Endometrial microvascular endothelial cells (primary cell): ENCODE measurements at regions not wholly inside any gene's neighbourhood (a gene's known extent, or its start where the extent isn't known, plus 50 kb on each side); places are given as distances from the start of the nearest gene placed in this dataset.

Experiments used
- in situ Hi-C: cut with HindIII; loops from 2 replicates; pipeline ENCODE4 v1.10.0; 2017; ENCODE audit warnings: low sequenced_read_pairs, low pct_unique_long_range_greater_than_20kb; ENCODE audit errors: inconsistent ontology term

DNA sequence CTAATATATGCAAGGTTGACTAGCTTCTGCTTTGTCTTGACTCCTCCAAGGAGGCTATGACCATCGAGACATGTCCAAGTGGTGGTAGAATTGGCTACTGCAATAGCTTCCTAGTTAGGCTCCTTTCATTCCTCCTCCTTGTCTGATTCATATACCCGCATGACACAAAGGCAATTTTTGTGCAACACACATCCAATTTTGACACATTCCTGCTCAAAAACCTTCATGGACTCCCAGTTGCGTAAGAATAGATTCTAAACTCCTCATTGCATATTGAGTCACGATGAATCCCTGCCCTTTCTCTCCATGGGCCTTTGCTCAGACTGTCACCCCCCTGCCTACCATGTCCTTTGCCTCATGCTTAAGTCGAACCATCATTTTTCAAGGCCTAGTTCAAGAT lies 344.5 kb downstream of the ACTL7B start:
- in situ Hi-C loops, result no loop called here

DNA sequence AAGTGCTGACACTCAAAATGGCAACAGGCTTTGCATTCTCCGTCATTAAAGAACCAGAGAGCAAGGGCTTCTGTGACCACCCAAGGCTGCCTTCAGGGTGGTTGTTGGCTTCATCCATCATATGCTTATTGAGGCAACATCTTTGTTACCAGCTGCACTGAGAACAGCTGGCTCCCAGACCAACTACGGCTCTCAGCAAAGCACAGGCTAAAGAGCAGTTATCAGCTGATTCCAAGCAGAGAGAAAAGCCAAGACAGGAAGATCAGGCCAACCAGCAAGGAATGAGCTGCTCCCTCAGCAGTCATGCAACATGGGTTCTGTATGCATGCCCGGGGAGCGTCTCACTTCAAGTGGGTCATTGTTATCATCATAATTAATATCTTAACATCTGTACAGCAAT lies 358.9 kb downstream of the ACTL7B start:
- in situ Hi-C loops, result no loop called here

DNA sequence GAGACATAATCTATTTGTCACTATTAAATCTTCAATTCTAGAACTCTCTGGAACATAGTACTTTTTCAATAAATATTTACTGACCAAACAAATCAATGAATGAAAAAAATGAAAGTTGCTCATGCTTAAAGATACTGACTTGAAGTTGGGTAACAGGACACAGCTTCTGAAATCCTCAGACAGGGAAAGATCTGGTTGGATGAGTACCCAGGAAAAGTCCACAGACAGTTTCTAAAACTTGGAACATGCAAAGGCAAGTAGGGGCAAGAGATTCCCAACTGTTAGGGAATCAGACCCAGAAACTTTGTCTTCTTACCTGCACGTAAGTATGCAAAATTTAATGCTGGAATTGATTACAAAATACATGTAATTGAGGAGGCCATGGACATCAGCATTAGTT lies 366.2 kb downstream of the ACTL7B start:
- in situ Hi-C loops, result no loop called here

DNA sequence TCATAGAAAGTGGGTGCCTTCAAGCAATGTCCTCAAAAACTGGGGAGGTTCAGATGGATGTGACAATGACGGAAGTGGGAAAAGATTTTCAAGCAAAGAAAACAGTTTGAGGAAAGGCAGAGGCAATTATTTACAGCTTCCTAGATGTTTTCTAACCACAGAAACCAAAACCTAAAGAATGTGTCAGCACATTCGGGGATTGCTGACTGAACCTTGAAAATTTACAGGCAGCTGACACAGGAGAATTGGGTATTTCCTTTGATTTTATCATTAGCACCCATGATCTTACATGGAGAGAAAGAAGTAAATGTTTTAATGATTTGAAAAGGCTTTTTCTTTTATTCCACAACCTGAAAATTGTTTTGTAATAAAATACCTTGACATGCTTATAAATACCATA lies 369.0 kb downstream of the ACTL7B start:
- in situ Hi-C loops, result no loop called here

GRCh38 chr9:108484468-108484867 lies 371.3 kb downstream of the ACTL7B start:
- in situ Hi-C loops, result no loop called here

GRCh38 chr9:108483676-108484075 lies 372.1 kb downstream of the ACTL7B start:
- in situ Hi-C loops, result no loop called here

- in situ Hi-C loops, result no loop called here
These were observed 375.7 kb downstream of the ACTL7B start for GRCh38 chr9:108479989-108480652.

GRCh38 chr9:108478431-108479332 lies 377.1 kb downstream of the ACTL7B start:
- in situ Hi-C loops, result no loop called here

DNA sequence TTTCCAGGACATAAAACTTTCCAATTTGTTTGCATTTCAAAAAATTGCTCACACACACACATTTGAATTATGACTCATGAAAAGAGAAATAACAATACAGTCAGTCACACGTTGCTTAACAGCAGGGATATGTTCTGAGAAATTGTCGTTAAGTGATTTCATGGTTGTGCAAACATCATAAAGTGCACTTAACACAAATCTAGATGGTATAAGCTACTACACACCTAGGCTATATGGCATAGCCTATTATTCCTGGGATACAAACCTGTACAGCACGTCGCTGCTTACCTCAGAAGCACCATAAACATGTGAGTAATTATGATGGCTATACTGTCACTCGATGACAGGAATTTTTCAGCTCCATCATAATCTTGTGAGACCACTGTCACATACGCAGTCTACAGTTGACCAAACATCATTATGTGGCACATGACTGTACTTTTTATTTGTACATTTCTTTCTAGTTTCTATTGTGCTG lies 378.2 kb downstream of the ACTL7B start:
- in situ Hi-C loops, result no loop called here

GRCh38 chr9:108476574-108476973 lies 379.2 kb downstream of the ACTL7B start:
- in situ Hi-C loops, result no loop called here

- in situ Hi-C loops, result no loop called here
These were observed 380.0 kb downstream of the ACTL7B start for GRCh38 chr9:108475813-108476212.

- in situ Hi-C loops, result no loop called here
These were observed 381.4 kb downstream of the ACTL7B start for GRCh38 chr9:108474356-108474755.

DNA sequence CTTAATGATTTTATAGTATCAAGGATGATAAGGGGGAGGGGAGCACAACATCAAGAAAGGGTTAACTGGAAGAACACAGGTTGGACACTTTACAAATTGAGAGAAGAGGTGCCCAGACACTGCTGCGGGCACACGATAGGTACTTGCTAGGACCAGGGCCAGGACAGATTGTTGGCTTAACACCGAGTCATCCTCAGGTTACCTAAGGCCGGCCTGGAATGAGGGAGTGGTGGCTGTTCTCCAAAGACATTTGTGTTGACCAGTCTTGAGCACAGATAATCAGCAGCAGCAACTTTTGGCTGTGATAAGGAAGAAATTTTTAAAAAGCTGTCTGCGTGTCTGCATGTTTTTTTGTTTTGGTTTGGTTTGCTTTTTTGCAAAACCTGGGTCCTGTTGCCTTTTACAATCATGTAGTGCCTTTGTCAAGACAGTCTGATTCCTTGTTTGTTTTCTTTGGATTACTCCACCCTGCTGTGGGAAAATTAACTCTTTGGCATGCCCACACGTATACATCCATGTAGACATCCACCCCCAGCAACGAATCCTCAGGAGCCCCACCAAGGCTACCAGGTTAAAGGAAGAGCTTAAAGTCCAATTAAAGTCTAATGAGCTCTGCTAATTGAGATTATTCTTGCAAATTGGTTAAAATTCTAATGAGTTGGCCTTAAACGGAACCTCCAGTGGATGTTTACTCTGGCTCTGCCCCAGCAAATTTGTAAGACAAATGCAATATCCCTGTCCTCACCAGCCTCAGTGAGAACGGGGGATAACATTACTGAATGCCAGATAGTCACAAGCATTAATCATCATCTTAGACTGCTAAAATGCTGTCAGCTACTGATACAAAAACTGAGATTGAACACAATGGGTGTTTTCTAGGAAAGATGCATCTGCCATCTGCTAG lies 382.3 kb downstream of the ACTL7B start:
- in situ Hi-C loops, result no loop called here

DNA sequence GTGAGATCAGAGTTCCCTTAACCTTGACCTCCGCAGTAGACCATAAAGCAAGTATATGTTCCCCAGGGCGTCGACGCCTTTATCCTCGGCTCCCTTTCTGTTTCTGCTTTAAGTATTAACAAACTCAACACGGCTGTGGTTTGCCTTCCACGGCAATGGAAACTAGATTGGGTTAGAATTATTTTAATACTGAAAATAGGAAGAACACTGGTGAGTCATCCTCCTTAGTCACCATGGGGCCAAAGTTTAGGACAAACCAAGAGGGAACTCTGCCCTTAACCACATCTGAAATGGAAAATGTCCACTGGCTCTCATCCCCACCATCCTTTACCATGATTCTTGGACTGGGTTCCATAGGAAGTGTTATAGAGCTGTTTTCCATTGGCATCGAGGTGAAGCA lies 386.1 kb downstream of the ACTL7B start:
- in situ Hi-C loops, result no loop called here

GRCh38 chr9:108468364-108468763 lies 387.4 kb downstream of the ACTL7B start:
- in situ Hi-C loops, result no loop called here

DNA sequence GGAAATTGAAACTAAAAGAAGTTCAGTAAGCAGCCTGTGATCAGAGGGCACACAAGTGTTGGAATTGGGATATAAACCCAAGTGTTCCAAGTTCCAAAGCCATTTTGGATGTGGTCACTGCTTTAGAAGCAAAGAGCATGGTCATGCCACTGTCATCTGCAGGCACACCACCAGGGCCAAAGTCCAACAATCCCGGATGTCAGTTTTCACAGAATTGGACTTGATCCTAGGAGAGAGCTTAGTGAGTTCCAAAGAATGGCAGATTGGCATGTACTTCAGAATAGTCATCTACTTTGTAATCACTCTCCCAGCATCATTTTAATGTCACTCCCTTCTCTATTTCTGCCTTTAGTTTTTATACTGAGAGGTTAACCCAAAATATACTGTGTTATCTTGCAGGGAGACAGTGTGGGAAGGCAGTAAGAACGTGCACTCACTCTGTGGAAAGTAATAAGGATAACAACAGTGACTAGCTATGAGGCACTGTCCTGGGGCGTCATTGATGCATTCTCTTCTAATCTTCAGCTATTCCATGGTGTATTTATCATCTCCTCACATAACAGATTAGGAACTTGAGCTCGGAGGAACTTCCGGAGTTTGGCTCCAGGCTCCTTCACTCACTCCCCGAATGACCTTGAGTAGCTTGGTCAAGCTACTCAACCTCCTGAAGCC lies 388.0 kb downstream of the ACTL7B start:
- in situ Hi-C loops, result no loop called here

DNA sequence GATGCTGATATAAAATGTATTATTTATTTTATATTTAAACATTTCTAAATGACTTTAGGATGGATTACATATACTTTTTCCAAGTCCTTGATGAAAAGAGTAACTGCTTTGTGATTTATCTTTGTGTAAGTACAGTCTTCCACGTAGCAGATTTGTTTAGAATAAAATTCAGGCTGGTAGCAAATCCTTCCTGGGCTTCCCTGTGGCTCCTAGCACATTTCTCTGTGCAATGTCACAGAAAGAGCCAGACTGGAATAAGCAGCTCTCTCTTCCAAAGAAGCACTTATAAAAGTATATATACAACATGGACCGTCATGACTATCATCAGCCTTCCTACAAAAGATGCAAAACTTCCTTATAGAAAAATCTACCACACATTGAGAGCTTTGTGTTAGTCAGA lies 388.6 kb downstream of the ACTL7B start:
- in situ Hi-C loops, result no loop called here

- in situ Hi-C loops, result no loop called here
These were observed 389.5 kb downstream of the ACTL7B start for GRCh38 chr9:108466304-108466703.
